Stomach (tissue), 4 donors: ENCODE measurements at regions not wholly inside any gene's neighbourhood (a gene's known extent, or its start where the extent isn't known, plus 50 kb on each side); places are given as distances from the start of the nearest gene placed in this dataset.
"Not testable (repeated sequence)": the region's sequence is repeated elsewhere in the genome, so short reads cannot be mapped to it uniquely, and the experiment has no call there.

Experiments
- POLR2A ChIP-seq, 4 donors: fragments of 450-650 bp; IDR thresholded peaks; one replicate each; pipeline ENCODE4 v1.6.1; 2016; ENCODE audit warnings: antibody characterized with exemption in 4 of 4, control low read depth in 2 of 4, mild to moderate bottlenecking in 1 of 4, moderate library complexity in 1 of 4
- POLR2AphosphoS5 ChIP-seq, 3 donors: sonication (generic); formaldehyde crosslinking; IDR thresholded peaks; one replicate each; pipeline ENCODE4 v1.6.1; 2016; ENCODE audit warnings: antibody characterized with exemption in 3 of 3
- TF ChIP-seq, protein P1 (sequence below), 7 experiments: fragments of 450-650 bp in 4 of 7; fragments of 200-600 bp in 3 of 7; sonication (generic) in 3 of 7; IDR thresholded peaks; one replicate each; pipeline ENCODE4 v1.5.1; 2016 to 2019; ENCODE audit warnings: antibody characterized with exemption in 7 of 7, control low read depth in 2 of 7, mild to moderate bottlenecking in 1 of 7

DNA sequence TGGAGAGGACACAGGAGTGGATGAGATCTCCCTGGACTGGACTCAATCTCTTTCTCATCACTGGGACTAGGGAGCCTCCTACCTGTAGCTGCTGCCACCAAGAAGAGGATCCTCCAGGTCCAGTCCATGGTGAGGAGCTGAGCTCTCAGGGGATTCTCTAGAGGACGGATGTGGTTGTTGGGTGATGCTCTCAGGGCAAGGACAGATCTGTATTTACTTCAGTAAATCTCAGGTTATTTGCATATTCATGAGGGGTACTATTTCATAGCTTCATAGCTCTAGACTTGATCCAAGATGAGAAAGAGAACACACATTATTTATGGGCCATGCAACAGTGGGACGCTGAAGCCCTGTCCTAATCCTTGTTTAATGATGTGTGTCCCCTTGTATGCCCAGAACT lies 80.4 kb downstream of the OR4M2 start:
- TF ChIP-seq, protein P1, sequence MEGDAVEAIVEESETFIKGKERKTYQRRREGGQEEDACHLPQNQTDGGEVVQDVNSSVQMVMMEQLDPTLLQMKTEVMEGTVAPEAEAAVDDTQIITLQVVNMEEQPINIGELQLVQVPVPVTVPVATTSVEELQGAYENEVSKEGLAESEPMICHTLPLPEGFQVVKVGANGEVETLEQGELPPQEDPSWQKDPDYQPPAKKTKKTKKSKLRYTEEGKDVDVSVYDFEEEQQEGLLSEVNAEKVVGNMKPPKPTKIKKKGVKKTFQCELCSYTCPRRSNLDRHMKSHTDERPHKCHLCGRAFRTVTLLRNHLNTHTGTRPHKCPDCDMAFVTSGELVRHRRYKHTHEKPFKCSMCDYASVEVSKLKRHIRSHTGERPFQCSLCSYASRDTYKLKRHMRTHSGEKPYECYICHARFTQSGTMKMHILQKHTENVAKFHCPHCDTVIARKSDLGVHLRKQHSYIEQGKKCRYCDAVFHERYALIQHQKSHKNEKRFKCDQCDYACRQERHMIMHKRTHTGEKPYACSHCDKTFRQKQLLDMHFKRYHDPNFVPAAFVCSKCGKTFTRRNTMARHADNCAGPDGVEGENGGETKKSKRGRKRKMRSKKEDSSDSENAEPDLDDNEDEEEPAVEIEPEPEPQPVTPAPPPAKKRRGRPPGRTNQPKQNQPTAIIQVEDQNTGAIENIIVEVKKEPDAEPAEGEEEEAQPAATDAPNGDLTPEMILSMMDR (IDR thresholded peaks at IDR 0.05), result not testable (repeated sequence)
- not testable (repeated sequence) for TF ChIP-seq POLR2A, POLR2AphosphoS5 (IDR thresholded peaks at IDR 0.05)
